ENCODE measurements at regions not wholly inside any gene's neighbourhood (a gene's known extent, or its start where the extent isn't known, plus 50 kb on each side); places are given as distances from the start of the nearest gene placed in this dataset.

- DNase-seq = no peak
These were observed 357.4 kb upstream of the IL12A start for GRCh38 chr3:159631226-159631625.

GRCh38 chr3:159632128-159632527 lies 356.5 kb upstream of the IL12A start:
- DNase-seq = no peak

GRCh38 chr3:159632851-159633250 lies 355.8 kb upstream of the IL12A start:
- no peak for DNase-seq

- no peak for DNase-seq
These were observed 354.2 kb upstream of the IL12A start for GRCh38 chr3:159634483-159634882.

- no peak for DNase-seq
These were observed 353.5 kb upstream of the IL12A start for GRCh38 chr3:159635047-159635641.

GRCh38 chr3:159637883-159638542 lies 350.6 kb upstream of the IL12A start:
- no peak for DNase-seq

- no peak for DNase-seq
These were observed 348.4 kb upstream of the IL12A start for GRCh38 chr3:159640225-159640624.

GRCh38 chr3:159643406-159643805 lies 345.2 kb upstream of the IL12A start:
- no peak for DNase-seq

GRCh38 chr3:159645874-159646273 lies 342.8 kb upstream of the IL12A start:
- no peak for DNase-seq

GRCh38 chr3:159649951-159650350 lies 338.7 kb upstream of the IL12A start:
- no peak for DNase-seq

GRCh38 chr3:159650726-159651125 lies 337.9 kb upstream of the IL12A start:
- no peak for DNase-seq

GRCh38 chr3:159652452-159652851 lies 336.2 kb upstream of the IL12A start:
- no peak for DNase-seq

- no peak for DNase-seq
These were observed 334.2 kb upstream of the IL12A start for GRCh38 chr3:159654183-159655134.

GRCh38 chr3:159655202-159655601 lies 333.4 kb upstream of the IL12A start:
- no peak for DNase-seq

GRCh38 chr3:159657176-159657575 lies 331.5 kb upstream of the IL12A start:
- DNase-seq = no peak

- no peak for DNase-seq
These were observed 331.0 kb upstream of the IL12A start for GRCh38 chr3:159657629-159658028.

- DNase-seq = no peak
These were observed 328.3 kb upstream of the IL12A start for GRCh38 chr3:159660326-159660725.

GRCh38 chr3:159660901-159661300 lies 327.7 kb upstream of the IL12A start:
- no peak for DNase-seq

GRCh38 chr3:159662549-159662948 lies 326.1 kb upstream of the IL12A start:
- DNase-seq = no peak

GRCh38 chr3:159664006-159664405 lies 324.6 kb upstream of the IL12A start:
- DNase-seq = no peak

- no peak for DNase-seq
These were observed 324.0 kb upstream of the IL12A start for GRCh38 chr3:159664653-159665052.

- DNase-seq = no peak
These were observed 321.4 kb upstream of the IL12A start for GRCh38 chr3:159667261-159667660.

- no peak for DNase-seq
These were observed 320.2 kb upstream of the IL12A start for GRCh38 chr3:159668461-159668860.

- DNase-seq = no peak
These were observed 319.6 kb upstream of the IL12A start for GRCh38 chr3:159668990-159669476.
